ENCODE measurements at regions not wholly inside any gene's neighbourhood (a gene's known extent, or its start where the extent isn't known, plus 50 kb on each side); places are given as distances from the start of the nearest gene placed in this dataset.
A peak's percentile ranks its signal among the peaks of the same experiment; 100 is the strongest.

DNA sequence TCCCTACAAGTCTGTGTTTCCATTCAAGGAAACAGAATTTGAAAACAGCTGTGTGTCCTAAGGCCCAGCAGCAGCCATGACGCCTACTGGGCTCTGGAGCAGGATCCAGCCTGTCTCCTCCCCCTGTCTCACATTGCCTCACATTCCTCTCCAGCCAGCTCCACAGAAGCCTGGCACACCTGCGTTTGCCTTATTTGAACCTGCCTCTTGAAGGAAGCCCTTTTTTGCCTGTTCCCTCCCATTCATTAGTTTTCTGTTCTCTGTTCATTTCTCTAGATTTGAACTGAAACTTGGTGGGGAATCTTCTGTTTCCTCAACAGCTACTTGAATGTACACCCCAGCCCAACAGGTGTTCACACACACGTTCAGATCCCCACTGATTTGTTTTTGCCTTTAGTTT is 890.5 kb downstream of the TUSC7 start:
- Histone ChIP-seq H3K4me1 (ENCODE audit: control insufficient read depth in 5 of 5, insufficient read depth in 5 of 5, low read length in 5 of 5) (no peaks in the 10 kb centered on the region), H3K27ac (ENCODE audit: low read depth in 1 of 2, low read length in 1 of 2) (no peak overlapping the region), H3K27me3 (ENCODE audit: control insufficient read depth in 3 of 3, insufficient read depth in 3 of 3, low read length in 2 of 3) (no peaks in the 10 kb centered on the region), H3K9ac (ENCODE audit: insufficient read depth in 1 of 2, low read length in 2 of 2) (no peak overlapping the region), H3K9me3 (ENCODE audit: control insufficient read depth in 4 of 4, insufficient read depth in 3 of 4, low read length in 3 of 4) (no peaks in the 10 kb centered on the region), H3K4me3 (no peak overlapping the region), H3K36me3 (ENCODE audit: control insufficient read depth in 4 of 4, insufficient read depth in 4 of 4, low read length in 4 of 4) (no peaks in the 10 kb centered on the region)
- ATAC-seq (ENCODE audit: insufficient read depth, low FRiP score) (no peak), DNase-seq (peak in 1 of 3 donors; percentile 29)
- 55 to 66% methylated on average over 3 of the region's 3 CpGs for WGBS, 2 donors
- TF ChIP-seq, protein P1, sequence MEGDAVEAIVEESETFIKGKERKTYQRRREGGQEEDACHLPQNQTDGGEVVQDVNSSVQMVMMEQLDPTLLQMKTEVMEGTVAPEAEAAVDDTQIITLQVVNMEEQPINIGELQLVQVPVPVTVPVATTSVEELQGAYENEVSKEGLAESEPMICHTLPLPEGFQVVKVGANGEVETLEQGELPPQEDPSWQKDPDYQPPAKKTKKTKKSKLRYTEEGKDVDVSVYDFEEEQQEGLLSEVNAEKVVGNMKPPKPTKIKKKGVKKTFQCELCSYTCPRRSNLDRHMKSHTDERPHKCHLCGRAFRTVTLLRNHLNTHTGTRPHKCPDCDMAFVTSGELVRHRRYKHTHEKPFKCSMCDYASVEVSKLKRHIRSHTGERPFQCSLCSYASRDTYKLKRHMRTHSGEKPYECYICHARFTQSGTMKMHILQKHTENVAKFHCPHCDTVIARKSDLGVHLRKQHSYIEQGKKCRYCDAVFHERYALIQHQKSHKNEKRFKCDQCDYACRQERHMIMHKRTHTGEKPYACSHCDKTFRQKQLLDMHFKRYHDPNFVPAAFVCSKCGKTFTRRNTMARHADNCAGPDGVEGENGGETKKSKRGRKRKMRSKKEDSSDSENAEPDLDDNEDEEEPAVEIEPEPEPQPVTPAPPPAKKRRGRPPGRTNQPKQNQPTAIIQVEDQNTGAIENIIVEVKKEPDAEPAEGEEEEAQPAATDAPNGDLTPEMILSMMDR (IDR thresholded peaks at IDR 0.05; ENCODE audit: control extremely low read depth, extremely low read depth): no peak

DNA sequence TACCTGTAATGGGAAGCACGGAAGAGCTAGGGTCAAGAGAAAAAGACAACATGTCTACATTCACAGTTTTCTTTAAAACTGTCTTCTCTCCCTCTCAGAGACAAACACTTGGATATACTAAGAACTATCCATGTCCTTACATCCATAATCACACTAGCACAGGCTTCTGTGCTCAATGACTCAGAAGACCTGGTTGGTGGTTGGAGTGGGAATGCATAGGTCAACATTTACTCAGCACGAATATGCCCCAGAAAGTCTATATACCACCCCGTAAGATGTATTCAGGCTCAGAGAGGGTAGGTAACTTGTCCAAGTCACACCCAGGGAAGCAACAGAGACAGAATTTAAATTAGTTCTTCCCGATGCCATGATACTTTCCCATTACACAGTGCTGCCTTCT is 891.1 kb downstream of the TUSC7 start:
- ATAC-seq (ENCODE audit: insufficient read depth, low FRiP score) (no peak), DNase-seq (no peak)
- H3K9ac ChIP-seq (ENCODE audit: insufficient read depth in 1 of 2, low read length in 2 of 2): no peak overlapping the region
- TF ChIP-seq, protein P1 (IDR thresholded peaks at IDR 0.05; ENCODE audit: control extremely low read depth, extremely low read depth): no peak
- no peaks in the 10 kb centered on the region for H3K36me3 ChIP-seq (ENCODE audit: control insufficient read depth in 4 of 4, insufficient read depth in 4 of 4, low read length in 4 of 4)
- 88 to 94% methylated on average over 4 of the region's 4 CpGs for WGBS, 2 donors
- no peaks in the 10 kb centered on the region for H3K4me1 ChIP-seq (ENCODE audit: control insufficient read depth in 5 of 5, insufficient read depth in 5 of 5, low read length in 5 of 5)
- H3K9me3 ChIP-seq (ENCODE audit: control insufficient read depth in 4 of 4, insufficient read depth in 3 of 4, low read length in 3 of 4): no peaks in the 10 kb centered on the region
- no peaks in the 10 kb centered on the region for H3K27me3 ChIP-seq (ENCODE audit: control insufficient read depth in 3 of 3, insufficient read depth in 3 of 3, low read length in 2 of 3)
- H3K4me3 ChIP-seq: no peak overlapping the region
- H3K27ac ChIP-seq (ENCODE audit: low read depth in 1 of 2, low read length in 1 of 2): no peak overlapping the region

DNA sequence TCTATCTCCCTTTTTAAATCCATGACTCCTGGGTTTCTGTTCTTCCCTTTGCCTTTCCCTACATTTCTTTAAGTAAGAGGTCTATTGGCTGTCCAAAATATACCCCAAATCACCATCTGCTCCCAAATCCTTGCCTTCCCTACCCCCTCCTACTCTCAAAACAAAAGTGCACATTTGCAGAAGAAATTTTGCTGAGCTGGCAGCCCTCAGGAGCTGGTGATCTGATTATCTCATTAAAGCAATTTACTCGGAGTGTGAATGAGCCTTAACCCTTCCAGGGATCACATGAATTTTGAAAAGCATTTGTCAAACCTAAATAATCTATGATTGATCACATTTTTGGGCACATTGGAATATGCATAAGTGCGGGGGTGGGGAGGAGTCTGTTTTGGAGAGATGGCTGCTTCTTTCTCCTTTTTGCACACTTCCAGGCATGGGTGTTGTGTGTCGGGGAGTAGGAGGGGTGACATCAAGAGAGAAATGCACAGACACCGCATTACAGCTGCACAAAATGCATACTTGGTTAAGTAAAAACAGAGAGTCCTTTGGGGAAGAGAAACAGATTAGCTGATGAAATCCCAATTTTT is 892.6 kb downstream of the TUSC7 start:
- Histone ChIP-seq H3K4me3 (no peak overlapping the region), H3K27me3 (ENCODE audit: control insufficient read depth in 3 of 3, insufficient read depth in 3 of 3, low read length in 2 of 3) (no peaks in the 10 kb centered on the region), H3K4me1 (ENCODE audit: control insufficient read depth in 5 of 5, insufficient read depth in 5 of 5, low read length in 5 of 5) (no peaks in the 10 kb centered on the region), H3K9ac (ENCODE audit: insufficient read depth in 1 of 2, low read length in 2 of 2) (no peak overlapping the region), H3K36me3 (ENCODE audit: control insufficient read depth in 4 of 4, insufficient read depth in 4 of 4, low read length in 4 of 4) (no peaks in the 10 kb centered on the region), H3K27ac (ENCODE audit: low read depth in 1 of 2, low read length in 1 of 2) (no peak overlapping the region), H3K9me3 (ENCODE audit: control insufficient read depth in 4 of 4, insufficient read depth in 3 of 4, low read length in 3 of 4) (no peaks in the 10 kb centered on the region)
- DNase-seq: no peak
- 73 to 74% methylated on average over 4 of the region's 4 CpGs for WGBS, 2 donors
- TF ChIP-seq, protein P1 (IDR thresholded peaks at IDR 0.05; ENCODE audit: control extremely low read depth, extremely low read depth): no peak
- ATAC-seq (ENCODE audit: insufficient read depth, low FRiP score): no peak

DNA sequence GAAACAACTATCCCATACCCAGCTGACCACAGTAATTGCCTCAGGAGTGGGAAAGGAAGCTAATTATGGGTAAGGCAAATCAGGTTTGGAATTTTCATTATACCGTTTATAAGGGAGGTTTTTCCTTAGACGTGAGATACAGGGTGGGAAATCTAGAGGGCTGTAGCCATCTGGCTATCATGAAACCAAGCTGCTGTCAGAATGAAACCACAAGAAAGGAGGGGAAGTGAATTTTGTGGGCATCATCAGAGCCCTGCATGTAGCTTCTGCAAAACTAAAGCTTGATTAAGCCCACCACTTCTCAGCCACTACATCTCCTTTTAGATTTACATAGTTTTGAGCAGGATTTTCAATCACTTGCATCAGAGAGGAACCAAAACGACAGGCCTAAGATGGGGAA is 893.5 kb downstream of the TUSC7 start:
- 22 to 33% methylated on average over 3 of the region's 3 CpGs for WGBS, 2 donors
- H3K36me3 ChIP-seq (ENCODE audit: control insufficient read depth in 4 of 4, insufficient read depth in 4 of 4, low read length in 4 of 4): no peaks in the 10 kb centered on the region
- no peak overlapping the region for H3K4me3 ChIP-seq
- TF ChIP-seq, protein P1 (IDR thresholded peaks at IDR 0.05; ENCODE audit: control extremely low read depth, extremely low read depth): no peak
- DNase-seq (no peak), ATAC-seq (ENCODE audit: insufficient read depth, low FRiP score) (no peak)
- no peaks in the 10 kb centered on the region for H3K27me3 ChIP-seq (ENCODE audit: control insufficient read depth in 3 of 3, insufficient read depth in 3 of 3, low read length in 2 of 3)
- H3K27ac ChIP-seq (ENCODE audit: low read depth in 1 of 2, low read length in 1 of 2): no peak overlapping the region
- H3K4me1 ChIP-seq (ENCODE audit: control insufficient read depth in 5 of 5, insufficient read depth in 5 of 5, low read length in 5 of 5): no peaks in the 10 kb centered on the region
- H3K9ac ChIP-seq (ENCODE audit: insufficient read depth in 1 of 2, low read length in 2 of 2): no peak overlapping the region
- no peaks in the 10 kb centered on the region for H3K9me3 ChIP-seq (ENCODE audit: control insufficient read depth in 4 of 4, insufficient read depth in 3 of 4, low read length in 3 of 4)
